Activated CD8-positive, alpha-beta memory T cell treated with anti-CD3 and anti-CD28 coated beads for 36 hours (primary cell): ENCODE measurements at regions not wholly inside any gene's neighbourhood (a gene's known extent, or its start where the extent isn't known, plus 50 kb on each side); places are given as distances from the start of the nearest gene placed in this dataset.

Source experiments
- CTCF ChIA-PET: fragments of 350-600 bp; sonication (Branson Sonifier 250); formaldehyde crosslinking; loops from one replicate; lab custom pipeline; 2021; ENCODE audit warnings: antibody characterized with exemption; lab: Charles Lee
- POLR2A ChIA-PET: fragments of 350-600 bp; sonication (Branson Sonifier 250); formaldehyde crosslinking; loops from one replicate; lab custom pipeline; 2021; ENCODE audit warnings: antibody characterized with exemption; lab: Charles Lee

- ChIA-PET CTCF (no interaction called here), POLR2A (no interaction called here)
Measured at GRCh38 chr1:221097479-221098281, 218.4 kb downstream of the HLX start.

- CTCF ChIA-PET = no interaction called here
- POLR2A ChIA-PET = no interaction called here
Measured at GRCh38 chr1:221098471-221099405, 219.5 kb downstream of the HLX start.

- POLR2A ChIA-PET = no interaction called here
Measured at GRCh38 chr1:221099747-221100595, 220.7 kb downstream of the HLX start.

GRCh38 chr1:221100611-221101010, 221.4 kb downstream of the HLX start:
- CTCF ChIA-PET = no interaction called here
- POLR2A ChIA-PET = no interaction called here

More at GRCh38 chr1:221099747-221100595, 220.7 kb downstream of the HLX start:
- CTCF ChIA-PET = no interaction called here

GRCh38 chr1:221101807-221102605, 222.8 kb downstream of the HLX start:
- POLR2A ChIA-PET = no interaction called here
- CTCF ChIA-PET = no interaction called here

- CTCF ChIA-PET = no interaction called here
Measured at GRCh38 chr1:221104596-221104995, 225.4 kb downstream of the HLX start.

GRCh38 chr1:221105578-221105977, 226.3 kb downstream of the HLX start:
- ChIA-PET CTCF (no interaction called here), POLR2A (no interaction called here)

More at GRCh38 chr1:221104596-221104995, 225.4 kb downstream of the HLX start:
- POLR2A ChIA-PET = no interaction called here

GRCh38 chr1:221106616-221107015, 227.4 kb downstream of the HLX start:
- ChIA-PET POLR2A (no interaction called here), CTCF (no interaction called here)

- POLR2A ChIA-PET = no interaction called here
- CTCF ChIA-PET = no interaction called here
Measured at GRCh38 chr1:221109930-221110329, 230.7 kb downstream of the HLX start.

- ChIA-PET POLR2A (no interaction called here), CTCF (no interaction called here)
Measured at GRCh38 chr1:221117133-221117532, 237.9 kb downstream of the HLX start.

- ChIA-PET CTCF (no interaction called here), POLR2A (no interaction called here)
Measured at GRCh38 chr1:221117548-221117951, 238.3 kb downstream of the HLX start.

- CTCF ChIA-PET = no interaction called here
- POLR2A ChIA-PET = no interaction called here
Measured at GRCh38 chr1:221118176-221118937, 239.1 kb downstream of the HLX start.

GRCh38 chr1:221118938-221119320, 239.7 kb downstream of the HLX start:
- ChIA-PET POLR2A (no interaction called here), CTCF (no interaction called here)

GRCh38 chr1:221122501-221122900, 243.3 kb downstream of the HLX start:
- CTCF ChIA-PET = no interaction called here
- POLR2A ChIA-PET = no interaction called here

GRCh38 chr1:221125976-221126375, 246.7 kb downstream of the HLX start:
- CTCF ChIA-PET = no interaction called here
- POLR2A ChIA-PET = no interaction called here

GRCh38 chr1:221137666-221138065, 258.4 kb downstream of the HLX start:
- ChIA-PET POLR2A (no interaction called here), CTCF (no interaction called here)

GRCh38 chr1:221138516-221138915, 259.3 kb downstream of the HLX start:
- POLR2A ChIA-PET = no interaction called here
- CTCF ChIA-PET = no interaction called here

GRCh38 chr1:221139991-221140390, 260.7 kb downstream of the HLX start:
- POLR2A ChIA-PET = no interaction called here
- CTCF ChIA-PET = no interaction called here
